HCT116 (cell line): ENCODE measurements at regions not wholly inside any gene's neighbourhood (a gene's known extent, or its start where the extent isn't known, plus 50 kb on each side); places are given as distances from the start of the nearest gene placed in this dataset.

Experiments used
- CEBPB ChIP-seq: IDR thresholded peaks from 2 replicates; pipeline ENCODE4 v1.6.1; 2012; ENCODE audit warnings: low read depth
- FOSL1 ChIP-seq: IDR thresholded peaks from 2 replicates; pipeline ENCODE4 v1.6.1; 2012; ENCODE audit warnings: low read depth
- POLR2A ChIP-seq: IDR thresholded peaks from 2 replicates; pipeline ENCODE4 v1.7.0; 2011; ENCODE audit warnings: borderline replicate concordance; ENCODE audit not compliant: insufficient read depth, insufficient read length; ENCODE audit errors: extremely low read depth
- POLR2AphosphoS5 ChIP-seq: IDR thresholded peaks from 2 replicates; pipeline ENCODE4 v1.6.1; 2011; ENCODE audit warnings: mild to moderate bottlenecking, low read depth, low read length, moderate library complexity
- ZFX ChIP-seq: fragments of 450-650 bp; IDR thresholded peaks from 2 replicates; pipeline ENCODE4 v1.6.1; 2017
- TF ChIP-seq, protein P1 (sequence below), 3 experiments: fragments of 200-600 bp in 1 of 3; sonication (generic) in 1 of 3; IDR thresholded peaks in 2 of 3; conservative IDR thresholded peaks in 1 of 3; 2 replicates each; pipeline ENCODE4 v1.5.1; 2012 to 2017; ENCODE audit warnings: low read depth in 2 of 3, low read length in 2 of 3, antibody characterized with exemption in 1 of 3, borderline replicate concordance in 1 of 3, control low read depth in 1 of 3, mild to moderate bottlenecking in 1 of 3, mixed read lengths in 1 of 3, mixed run types in 1 of 3, moderate library complexity in 1 of 3; ENCODE audit not compliant: insufficient read depth in 1 of 3
- TF ChIP-seq, protein P2 (sequence below): IDR thresholded peaks from 2 replicates; pipeline ENCODE4 v1.6.1; 2011; ENCODE audit warnings: mild to moderate bottlenecking, low read length, moderate library complexity; ENCODE audit not compliant: insufficient replicate concordance; ENCODE audit errors: extremely low read depth
- TF ChIP-seq, protein P3 (sequence below): IDR thresholded peaks from 2 replicates; pipeline ENCODE4 v1.6.1; 2012

DNA sequence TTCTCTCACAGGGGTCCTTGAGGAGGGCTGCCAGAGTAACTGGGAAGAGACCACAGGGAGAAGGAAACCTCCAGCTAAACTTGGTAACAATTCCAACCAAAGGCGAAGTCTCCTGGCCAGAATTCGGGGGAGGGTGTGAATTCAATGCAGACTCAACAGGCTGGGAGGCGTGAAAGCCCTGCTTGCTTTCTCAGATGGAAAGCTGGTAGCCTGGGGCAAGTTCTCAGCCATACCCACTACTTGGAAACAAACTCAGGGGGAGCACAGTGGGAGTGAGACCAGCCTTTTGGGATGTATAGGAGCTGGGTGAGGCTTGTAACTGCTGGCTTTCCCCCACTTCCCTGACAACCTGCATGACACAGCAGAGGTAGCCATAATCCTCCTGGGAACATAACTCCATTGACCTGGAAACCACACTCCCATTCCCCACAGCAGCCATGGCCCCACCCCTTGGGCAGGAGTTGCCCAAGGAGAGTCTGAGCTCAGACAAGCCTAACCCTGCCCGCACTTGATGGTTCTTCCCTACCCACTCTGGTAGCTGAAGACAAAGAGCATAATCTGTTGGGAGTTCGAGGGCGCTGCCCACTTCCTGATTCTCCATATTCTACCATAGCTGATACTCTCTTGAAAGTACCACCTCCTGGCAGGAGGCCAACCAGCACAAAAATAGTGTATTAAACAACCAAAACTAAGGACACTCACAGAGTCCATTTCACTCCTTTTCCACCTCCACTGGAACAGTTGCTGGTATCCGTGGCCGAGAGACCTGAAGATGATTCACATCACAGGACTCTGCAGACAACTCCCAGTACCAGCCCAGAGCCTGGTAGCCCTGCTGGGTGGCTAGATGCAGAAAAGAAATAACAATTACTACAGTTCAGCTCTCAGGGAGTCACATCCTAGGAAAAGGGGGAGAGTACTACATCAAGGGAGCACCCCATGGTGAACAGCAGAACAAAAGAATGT lies 123.8 kb downstream of the FAM170A start:
- TF ChIP-seq POLR2A = no peak
- no peak for TF ChIP-seq ZFX
- TF ChIP-seq, protein P1, sequence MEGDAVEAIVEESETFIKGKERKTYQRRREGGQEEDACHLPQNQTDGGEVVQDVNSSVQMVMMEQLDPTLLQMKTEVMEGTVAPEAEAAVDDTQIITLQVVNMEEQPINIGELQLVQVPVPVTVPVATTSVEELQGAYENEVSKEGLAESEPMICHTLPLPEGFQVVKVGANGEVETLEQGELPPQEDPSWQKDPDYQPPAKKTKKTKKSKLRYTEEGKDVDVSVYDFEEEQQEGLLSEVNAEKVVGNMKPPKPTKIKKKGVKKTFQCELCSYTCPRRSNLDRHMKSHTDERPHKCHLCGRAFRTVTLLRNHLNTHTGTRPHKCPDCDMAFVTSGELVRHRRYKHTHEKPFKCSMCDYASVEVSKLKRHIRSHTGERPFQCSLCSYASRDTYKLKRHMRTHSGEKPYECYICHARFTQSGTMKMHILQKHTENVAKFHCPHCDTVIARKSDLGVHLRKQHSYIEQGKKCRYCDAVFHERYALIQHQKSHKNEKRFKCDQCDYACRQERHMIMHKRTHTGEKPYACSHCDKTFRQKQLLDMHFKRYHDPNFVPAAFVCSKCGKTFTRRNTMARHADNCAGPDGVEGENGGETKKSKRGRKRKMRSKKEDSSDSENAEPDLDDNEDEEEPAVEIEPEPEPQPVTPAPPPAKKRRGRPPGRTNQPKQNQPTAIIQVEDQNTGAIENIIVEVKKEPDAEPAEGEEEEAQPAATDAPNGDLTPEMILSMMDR (IDR thresholded peaks at IDR 0.05 in 2 of 3, conservative IDR thresholded peaks at IDR 0.05 in 1 of 3; ENCODE audit: borderline replicate concordance in 1 of 3, insufficient read depth in 1 of 3, low read depth in 2 of 3, low read length in 2 of 3) = no peak
- no peak for TF ChIP-seq FOSL1
- TF ChIP-seq, protein P2, sequence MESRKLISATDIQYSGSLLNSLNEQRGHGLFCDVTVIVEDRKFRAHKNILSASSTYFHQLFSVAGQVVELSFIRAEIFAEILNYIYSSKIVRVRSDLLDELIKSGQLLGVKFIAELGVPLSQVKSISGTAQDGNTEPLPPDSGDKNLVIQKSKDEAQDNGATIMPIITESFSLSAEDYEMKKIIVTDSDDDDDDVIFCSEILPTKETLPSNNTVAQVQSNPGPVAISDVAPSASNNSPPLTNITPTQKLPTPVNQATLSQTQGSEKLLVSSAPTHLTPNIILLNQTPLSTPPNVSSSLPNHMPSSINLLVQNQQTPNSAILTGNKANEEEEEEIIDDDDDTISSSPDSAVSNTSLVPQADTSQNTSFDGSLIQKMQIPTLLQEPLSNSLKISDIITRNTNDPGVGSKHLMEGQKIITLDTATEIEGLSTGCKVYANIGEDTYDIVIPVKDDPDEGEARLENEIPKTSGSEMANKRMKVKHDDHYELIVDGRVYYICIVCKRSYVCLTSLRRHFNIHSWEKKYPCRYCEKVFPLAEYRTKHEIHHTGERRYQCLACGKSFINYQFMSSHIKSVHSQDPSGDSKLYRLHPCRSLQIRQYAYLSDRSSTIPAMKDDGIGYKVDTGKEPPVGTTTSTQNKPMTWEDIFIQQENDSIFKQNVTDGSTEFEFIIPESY = no peak
- TF ChIP-seq POLR2AphosphoS5 = no peak
- TF ChIP-seq, protein P3, sequence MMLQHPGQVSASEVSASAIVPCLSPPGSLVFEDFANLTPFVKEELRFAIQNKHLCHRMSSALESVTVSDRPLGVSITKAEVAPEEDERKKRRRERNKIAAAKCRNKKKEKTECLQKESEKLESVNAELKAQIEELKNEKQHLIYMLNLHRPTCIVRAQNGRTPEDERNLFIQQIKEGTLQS = no peak
- no peak for TF ChIP-seq CEBPB
